ENCODE measurements at regions not wholly inside any gene's neighbourhood (a gene's known extent, or its start where the extent isn't known, plus 50 kb on each side); places are given as distances from the start of the nearest gene placed in this dataset.
A peak's percentile ranks its signal among the peaks of the same experiment; 100 is the strongest.
"Not testable (repeated sequence)": the region's sequence is repeated elsewhere in the genome, so short reads cannot be mapped to it uniquely, and the experiment has no call there.

GRCh38 chr22:19604711-19605268 lies 80.6 kb upstream of the CLDN5 start:
- WGBS, 2 donors = 63 to 75% methylated on average over 8 to 9 of the region's 9 CpGs
- no peak for DNase-seq (ENCODE audit: low spot score in 2 of 2)
- intact Hi-C loops (cut with DNase I; ENCODE audit: low total_unique reads) = no loop called here
- no peak overlapping the region for H3K4me3 ChIP-seq (ENCODE audit: low read depth, poor library complexity, severe bottlenecking)
- TF ChIP-seq CTCF (IDR thresholded peaks at IDR 0.05) (no peak), POLR2A (IDR thresholded peaks at IDR 0.05) (no peak)

- DNase-seq (ENCODE audit: low spot score in 2 of 2) = no peak
- intact Hi-C loops (cut with DNase I; ENCODE audit: low total_unique reads) = no loop called here
- H3K4me3 ChIP-seq (ENCODE audit: low read depth, poor library complexity, severe bottlenecking) = no peak overlapping the region
- TF ChIP-seq CTCF (IDR thresholded peaks at IDR 0.05) = no peak
- no peak for TF ChIP-seq POLR2A (IDR thresholded peaks at IDR 0.05)
- WGBS, 2 donors = 76 to 77% methylated on average over 26 to 28 of the region's 28 CpGs
Observed at GRCh38 chr22:19605508-19606331, 81.5 kb upstream of the CLDN5 start.

- DNase-seq (ENCODE audit: low spot score in 2 of 2) = no peak
- H3K4me3 ChIP-seq (ENCODE audit: low read depth, poor library complexity, severe bottlenecking) = no peak overlapping the region
- intact Hi-C loops (cut with DNase I; ENCODE audit: low total_unique reads) = no loop called here
- 83 to 85% methylated on average over 16 of the region's 16 CpGs for WGBS, 2 donors
- TF ChIP-seq POLR2A (IDR thresholded peaks at IDR 0.05) (no peak), CTCF (IDR thresholded peaks at IDR 0.05) (no peak)
Observed at GRCh38 chr22:19606332-19607191, 82.4 kb upstream of the CLDN5 start.

- 24 to 29% methylated on average over 24 to 25 of the region's 25 CpGs for WGBS, 2 donors
- peak; percentile 49 to 93 for DNase-seq (ENCODE audit: low spot score in 2 of 2)
- TF ChIP-seq POLR2A (IDR thresholded peaks at IDR 0.05) = no peak
- no peak for TF ChIP-seq CTCF (IDR thresholded peaks at IDR 0.05)
- no peak overlapping the region for H3K4me3 ChIP-seq (ENCODE audit: low read depth, poor library complexity, severe bottlenecking)
- intact Hi-C loops (cut with DNase I; ENCODE audit: low total_unique reads) = no loop called here
Observed at GRCh38 chr22:19607192-19608002, 83.2 kb upstream of the CLDN5 start.

GRCh38 chr22:19608003-19608690 lies 83.9 kb upstream of the CLDN5 start:
- intact Hi-C loops (cut with DNase I; ENCODE audit: low total_unique reads) = no loop called here
- 76 to 81% methylated on average over 11 of the region's 11 CpGs for WGBS, 2 donors
- TF ChIP-seq POLR2A (IDR thresholded peaks at IDR 0.05) (no peak), CTCF (IDR thresholded peaks at IDR 0.05) (no peak)
- H3K4me3 ChIP-seq (ENCODE audit: low read depth, poor library complexity, severe bottlenecking) = no peak overlapping the region
- DNase-seq (ENCODE audit: low spot score in 2 of 2) = no peak

- H3K4me3 ChIP-seq (ENCODE audit: low read depth, poor library complexity, severe bottlenecking); intact Hi-C loops (cut with DNase I; ENCODE audit: low total_unique reads); DNase-seq (ENCODE audit: low spot score in 2 of 2): not testable (repeated sequence)
- 81 to 93% methylated on average over 8 of the region's 8 CpGs for WGBS, 2 donors
Observed at GRCh38 chr22:19609753-19610152, 85.5 kb upstream of the CLDN5 start.

Data from lower leg skin (tissue), 4 donors.